DMS53 (cell line): ENCODE measurements at regions not wholly inside any gene's neighbourhood (a gene's known extent, or its start where the extent isn't known, plus 50 kb on each side); places are given as distances from the start of the nearest gene placed in this dataset.

Experiments used
- DNase-seq: peaks from one replicate; lab custom pipeline; 2025; lab: John Stamatoyannopoulos, UW

DNA sequence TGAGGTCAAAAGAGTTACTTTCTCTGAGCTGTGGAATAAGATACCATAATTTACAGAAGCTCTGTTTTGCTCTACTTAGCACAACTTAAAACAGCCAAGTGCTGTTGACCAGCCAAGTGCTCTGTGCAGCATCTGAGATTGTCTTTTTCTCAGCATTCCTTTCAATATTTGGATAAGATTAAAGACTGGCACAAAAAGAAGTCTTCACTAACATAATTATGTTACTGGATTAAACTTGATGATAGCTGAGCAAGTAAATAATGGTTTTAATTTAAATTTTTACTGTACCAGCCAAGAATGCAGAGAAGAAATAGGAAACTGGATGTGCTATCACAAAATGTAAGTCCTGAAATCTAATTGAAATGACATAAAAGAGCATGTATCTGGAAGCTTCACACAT, 60.4 kb downstream of the NPY2R start:
- no peak for DNase-seq

- no peak for DNase-seq
Measured at GRCh38 chr4:155270671-155271070, 62.2 kb downstream of the NPY2R start.

- DNase-seq: peak; percentile 39
Measured at GRCh38 chr4:155271557-155271956, 63.1 kb downstream of the NPY2R start.

DNA sequence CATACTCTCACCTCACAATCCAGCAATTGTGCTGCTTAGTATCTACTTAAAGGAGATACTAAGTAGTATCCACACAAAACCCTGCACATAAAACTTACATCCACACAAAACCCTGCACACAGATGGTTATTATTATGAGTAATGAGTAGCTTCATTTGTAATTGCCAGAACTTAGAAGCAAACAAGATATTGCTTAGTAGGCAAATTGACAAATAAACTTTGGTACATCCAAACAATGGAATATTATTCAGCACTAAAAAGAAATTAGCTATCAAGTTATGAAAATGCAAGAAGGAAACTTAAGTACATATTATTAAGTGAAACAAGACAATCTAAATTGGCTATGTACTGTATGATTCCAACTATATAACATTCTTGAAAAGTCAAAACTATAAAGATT, 80.6 kb downstream of the NPY2R start:
- DNase-seq: no peak
